ENCODE measurements at regions not wholly inside any gene's neighbourhood (a gene's known extent, or its start where the extent isn't known, plus 50 kb on each side); places are given as distances from the start of the nearest gene placed in this dataset.
"Not testable (repeated sequence)": the region's sequence is repeated elsewhere in the genome, so short reads cannot be mapped to it uniquely, and the experiment has no call there.

- peaks cover 9% of the 10 kb centered on the region for H3K27me3 Mint-ChIP-seq (ENCODE audit: low read depth)
- no peaks in the 10 kb centered on the region for H3K36me3 Mint-ChIP-seq (ENCODE audit: low read depth)
- no peak for DNase-seq (ENCODE audit: low spot score)
- H3K27ac Mint-ChIP-seq (ENCODE audit: unreplicated experiment) = no peak overlapping the region
- H3K4me3 Mint-ChIP-seq (ENCODE audit: unreplicated experiment) = peak overlapping the region; percentile 67
- peaks cover 12% of the 10 kb centered on the region for H3K4me1 Mint-ChIP-seq (ENCODE audit: low read depth)
- H3K9me3 Mint-ChIP-seq (ENCODE audit: low read depth) = no peaks in the 10 kb centered on the region
- peak; percentile 93 for TF ChIP-seq CTCF (IDR thresholded peaks at IDR 0.05)
Observed at GRCh38 chr6:37566111-37566949, 66.6 kb upstream of the CCDC167 start.

GRCh38 chr6:37565267-37566110 is 65.8 kb upstream of the CCDC167 start:
- no peak overlapping the region for H3K27ac Mint-ChIP-seq (ENCODE audit: unreplicated experiment)
- peak overlapping the region; percentile 67 for H3K4me3 Mint-ChIP-seq (ENCODE audit: unreplicated experiment)
- H3K4me1 Mint-ChIP-seq (ENCODE audit: low read depth) = peaks cover 12% of the 10 kb centered on the region
- H3K27me3 Mint-ChIP-seq (ENCODE audit: low read depth) = peaks cover 6% of the 10 kb centered on the region
- no peak for TF ChIP-seq CTCF (IDR thresholded peaks at IDR 0.05)
- no peak for DNase-seq (ENCODE audit: low spot score)
- H3K36me3 Mint-ChIP-seq (ENCODE audit: low read depth) = no peaks in the 10 kb centered on the region
- no peaks in the 10 kb centered on the region for H3K9me3 Mint-ChIP-seq (ENCODE audit: low read depth)

- not testable (repeated sequence) for H3K9me3 Mint-ChIP-seq (ENCODE audit: low read depth); H3K4me3 Mint-ChIP-seq (ENCODE audit: unreplicated experiment); H3K27me3 Mint-ChIP-seq (ENCODE audit: low read depth); DNase-seq (ENCODE audit: low spot score); H3K27ac Mint-ChIP-seq (ENCODE audit: unreplicated experiment); H3K36me3 Mint-ChIP-seq (ENCODE audit: low read depth)
- peaks cover 12% of the 10 kb centered on the region for H3K4me1 Mint-ChIP-seq (ENCODE audit: low read depth)
Observed at GRCh38 chr6:37562926-37563288, 63.2 kb upstream of the CCDC167 start.

GRCh38 chr6:37561361-37561760 is 61.7 kb upstream of the CCDC167 start:
- Mint-ChIP-seq H3K27ac (ENCODE audit: unreplicated experiment) (no peak overlapping the region), H3K4me1 (ENCODE audit: low read depth) (peaks cover 12% of the 10 kb centered on the region), H3K4me3 (ENCODE audit: unreplicated experiment) (no peak overlapping the region), H3K9me3 (ENCODE audit: low read depth) (no peaks in the 10 kb centered on the region), H3K36me3 (ENCODE audit: low read depth) (no peaks in the 10 kb centered on the region), H3K27me3 (ENCODE audit: low read depth) (peaks cover 9% of the 10 kb centered on the region)
- no peak for DNase-seq (ENCODE audit: low spot score)
- no peak for TF ChIP-seq CTCF (IDR thresholded peaks at IDR 0.05)

- no peak for TF ChIP-seq CTCF (IDR thresholded peaks at IDR 0.05)
- peaks cover 9% of the 10 kb centered on the region for H3K27me3 Mint-ChIP-seq (ENCODE audit: low read depth)
- H3K27ac Mint-ChIP-seq (ENCODE audit: unreplicated experiment) = no peak overlapping the region
- no peaks in the 10 kb centered on the region for H3K36me3 Mint-ChIP-seq (ENCODE audit: low read depth)
- no peak for DNase-seq (ENCODE audit: low spot score)
- no peak overlapping the region for H3K4me3 Mint-ChIP-seq (ENCODE audit: unreplicated experiment)
- H3K4me1 Mint-ChIP-seq (ENCODE audit: low read depth) = peaks cover 9% of the 10 kb centered on the region
- no peaks in the 10 kb centered on the region for H3K9me3 Mint-ChIP-seq (ENCODE audit: low read depth)
Observed at GRCh38 chr6:37560737-37561103, 61.0 kb upstream of the CCDC167 start.
